ENCODE measurements at regions not wholly inside any gene's neighbourhood (a gene's known extent, or its start where the extent isn't known, plus 50 kb on each side); places are given as distances from the start of the nearest gene placed in this dataset.

GRCh38 chr7:34407586-34407985 lies 250.4 kb upstream of the NPSR1 start:
- no peak for TF ChIP-seq CTCF (conservative IDR thresholded peaks at IDR 0.05; ENCODE audit: low read depth, low read length)
- no peak for TF ChIP-seq EZH2 (IDR thresholded peaks at IDR 0.05; ENCODE audit: borderline replicate concordance, low read depth, low read length, poor library complexity, severe bottlenecking)
- ChIA-PET POLR2A (ENCODE audit: low non-redundant PET) (no interaction called here), CTCF (no interaction called here)
- BruUV-seq (replicated peaks), result no TSS peak
- intact Hi-C loops (cut with micrococcal nuclease; ENCODE audit: unreplicated experiment), result no loop called here
- H3K9me3 ChIP-seq (ENCODE audit: low read depth, low read length, poor library complexity, severe bottlenecking), result no peaks in the 10 kb centered on the region
- DNase-seq (ENCODE audit: low spot score), result no peak
- no peak overlapping the region for H3K27ac ChIP-seq (ENCODE audit: low read depth, low read length, poor library complexity, severe bottlenecking)
- no peaks in the 10 kb centered on the region for H3K4me1 ChIP-seq (ENCODE audit: insufficient read depth, low read length, poor library complexity, severe bottlenecking)
- no peaks in the 10 kb centered on the region for H3K36me3 ChIP-seq (ENCODE audit: insufficient read depth, low read length, poor library complexity, severe bottlenecking)
- no peaks in the 10 kb centered on the region for H3K27me3 ChIP-seq (replicated peaks; ENCODE audit: insufficient read depth, low read depth, low read length, poor library complexity)
- H3K4me3 ChIP-seq (ENCODE audit: low read depth, low read length, poor library complexity, severe bottlenecking), result no peak overlapping the region

- no peaks in the 10 kb centered on the region for H3K36me3 ChIP-seq (ENCODE audit: insufficient read depth, low read length, poor library complexity, severe bottlenecking)
- intact Hi-C loops (cut with micrococcal nuclease; ENCODE audit: unreplicated experiment), result no loop called here
These were observed 240.2 kb upstream of the NPSR1 start for GRCh38 chr7:34417781-34418180.

DNA sequence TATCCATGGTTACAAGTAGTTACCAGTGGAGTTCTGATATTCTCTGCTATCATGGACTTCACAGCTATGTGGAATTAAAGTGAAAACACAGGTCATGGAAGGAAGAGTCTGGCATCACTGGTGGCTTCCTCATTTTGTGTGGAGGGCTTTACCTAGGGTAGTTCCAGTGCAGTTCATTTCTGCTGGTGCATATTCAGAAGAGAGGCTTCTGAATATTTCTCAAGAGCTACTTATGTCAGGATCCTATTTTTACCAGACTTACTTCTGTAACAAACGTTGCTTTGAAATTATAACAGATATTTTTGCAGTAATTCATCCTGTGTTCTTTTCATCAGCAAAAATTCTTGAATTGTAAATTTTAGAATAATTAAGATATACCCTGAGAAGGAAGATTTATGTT lies 236.5 kb upstream of the NPSR1 start:
- no TSS peak for BruUV-seq (replicated peaks)
- H3K27ac ChIP-seq (ENCODE audit: low read depth, low read length, poor library complexity, severe bottlenecking), result no peak overlapping the region
- CTCF ChIA-PET, result no interaction called here
- intact Hi-C loops (cut with micrococcal nuclease; ENCODE audit: unreplicated experiment), result no loop called here
- H3K4me3 ChIP-seq (ENCODE audit: low read depth, low read length, poor library complexity, severe bottlenecking), result no peak overlapping the region
- POLR2A ChIA-PET (ENCODE audit: low non-redundant PET), result no interaction called here
- no peak for DNase-seq (ENCODE audit: low spot score)
- no peaks in the 10 kb centered on the region for H3K9me3 ChIP-seq (ENCODE audit: low read depth, low read length, poor library complexity, severe bottlenecking)
- no peak for TF ChIP-seq CTCF (conservative IDR thresholded peaks at IDR 0.05; ENCODE audit: low read depth, low read length)
- TF ChIP-seq EZH2 (IDR thresholded peaks at IDR 0.05; ENCODE audit: borderline replicate concordance, low read depth, low read length, poor library complexity, severe bottlenecking), result no peak
- no peaks in the 10 kb centered on the region for H3K36me3 ChIP-seq (ENCODE audit: insufficient read depth, low read length, poor library complexity, severe bottlenecking)
- no peaks in the 10 kb centered on the region for H3K4me1 ChIP-seq (ENCODE audit: insufficient read depth, low read length, poor library complexity, severe bottlenecking)
- no peaks in the 10 kb centered on the region for H3K27me3 ChIP-seq (replicated peaks; ENCODE audit: insufficient read depth, low read depth, low read length, poor library complexity)

More at GRCh38 chr7:34417781-34418180, 240.2 kb upstream of the NPSR1 start:
- TF ChIP-seq EZH2 (IDR thresholded peaks at IDR 0.05; ENCODE audit: borderline replicate concordance, low read depth, low read length, poor library complexity, severe bottlenecking) (no peak), CTCF (conservative IDR thresholded peaks at IDR 0.05; ENCODE audit: low read depth, low read length) (no peak)
- no peak overlapping the region for H3K27ac ChIP-seq (ENCODE audit: low read depth, low read length, poor library complexity, severe bottlenecking)
- H3K9me3 ChIP-seq (ENCODE audit: low read depth, low read length, poor library complexity, severe bottlenecking), result no peaks in the 10 kb centered on the region
- H3K4me3 ChIP-seq (ENCODE audit: low read depth, low read length, poor library complexity, severe bottlenecking), result no peak overlapping the region
- POLR2A ChIA-PET (ENCODE audit: low non-redundant PET), result no interaction called here
- CTCF ChIA-PET, result no interaction called here
- no TSS peak for BruUV-seq (replicated peaks)
- no peaks in the 10 kb centered on the region for H3K4me1 ChIP-seq (ENCODE audit: insufficient read depth, low read length, poor library complexity, severe bottlenecking)
- H3K27me3 ChIP-seq (replicated peaks; ENCODE audit: insufficient read depth, low read depth, low read length, poor library complexity), result no peaks in the 10 kb centered on the region
- no peak for DNase-seq (ENCODE audit: low spot score)

All from A673 (cell line).